Smooth muscle cell of the brain vasculature (primary cell): ENCODE measurements at regions not wholly inside any gene's neighbourhood (a gene's known extent, or its start where the extent isn't known, plus 50 kb on each side); places are given as distances from the start of the nearest gene placed in this dataset.

Experiments used
- DNase-seq: peaks from one replicate; pipeline ENCODE4 v3.0.0-alpha.2; 2012; ENCODE audit warnings: low read depth, low spot score

GRCh38 chr3:40593351-40593750, 68.6 kb downstream of the ZNF621 start:
- DNase-seq = no peak

GRCh38 chr3:40597441-40597840, 72.7 kb downstream of the ZNF621 start:
- no peak for DNase-seq

GRCh38 chr3:40598338-40598737, 73.6 kb downstream of the ZNF621 start:
- no peak for DNase-seq

- DNase-seq = no peak
Observed at GRCh38 chr3:40598962-40599361, 74.2 kb downstream of the ZNF621 start.

GRCh38 chr3:40602778-40603385, 78.1 kb downstream of the ZNF621 start:
- no peak for DNase-seq

- DNase-seq = no peak
Observed at GRCh38 chr3:40605960-40606359, 81.2 kb downstream of the ZNF621 start.

- no peak for DNase-seq
Observed at GRCh38 chr3:40608091-40608490, 83.3 kb downstream of the ZNF621 start.

- DNase-seq = no peak
Observed at GRCh38 chr3:40613306-40613705, 88.5 kb downstream of the ZNF621 start.

GRCh38 chr3:40615110-40615915, 90.6 kb downstream of the ZNF621 start:
- no peak for DNase-seq

GRCh38 chr3:40615918-40616819, 91.4 kb downstream of the ZNF621 start:
- DNase-seq = no peak

- no peak for DNase-seq
Observed at GRCh38 chr3:40617084-40617483, 92.3 kb downstream of the ZNF621 start.

GRCh38 chr3:40618158-40618557, 93.4 kb downstream of the ZNF621 start:
- no peak for DNase-seq

- no peak for DNase-seq
Observed at GRCh38 chr3:40620151-40620550, 95.4 kb downstream of the ZNF621 start.

- no peak for DNase-seq
Observed at GRCh38 chr3:40621252-40621651, 96.5 kb downstream of the ZNF621 start.

- DNase-seq = no peak
Observed at GRCh38 chr3:40623567-40623966, 98.8 kb downstream of the ZNF621 start.

GRCh38 chr3:40624189-40624769, 99.5 kb downstream of the ZNF621 start:
- no peak for DNase-seq

GRCh38 chr3:40627095-40627494, 102.3 kb downstream of the ZNF621 start:
- DNase-seq = no peak

- DNase-seq = no peak
Observed at GRCh38 chr3:40628984-40629383, 104.2 kb downstream of the ZNF621 start.

- DNase-seq = no peak
Observed at GRCh38 chr3:40631341-40631995, 106.7 kb downstream of the ZNF621 start.

- DNase-seq = no peak
Observed at GRCh38 chr3:40637906-40638305, 113.1 kb downstream of the ZNF621 start.

GRCh38 chr3:40639006-40639405, 114.2 kb downstream of the ZNF621 start:
- no peak for DNase-seq
